Testis (tissue), 2 donors: ENCODE measurements at regions not wholly inside any gene's neighbourhood (a gene's known extent, or its start where the extent isn't known, plus 50 kb on each side); places are given as distances from the start of the nearest gene placed in this dataset.
"Not testable (repeated sequence)": the region's sequence is repeated elsewhere in the genome, so short reads cannot be mapped to it uniquely, and the experiment has no call there.

Experiments used
- CTCF ChIP-seq, 3 experiments: fragments of 450-650 bp in 2 of 3; fragments of 200-600 bp in 1 of 3; sonication (generic) in 1 of 3; IDR thresholded peaks; one replicate each; pipeline ENCODE4 v1.5.1; 2016 to 2019; ENCODE audit warnings: antibody characterized with exemption in 3 of 3, mild to moderate bottlenecking in 2 of 3, moderate library complexity in 1 of 3
- POLR2A ChIP-seq: fragments of 450-650 bp; IDR thresholded peaks from one replicate; pipeline ENCODE4 v1.6.1; 2017; ENCODE audit warnings: antibody characterized with exemption, mild to moderate bottlenecking, moderate library complexity

DNA sequence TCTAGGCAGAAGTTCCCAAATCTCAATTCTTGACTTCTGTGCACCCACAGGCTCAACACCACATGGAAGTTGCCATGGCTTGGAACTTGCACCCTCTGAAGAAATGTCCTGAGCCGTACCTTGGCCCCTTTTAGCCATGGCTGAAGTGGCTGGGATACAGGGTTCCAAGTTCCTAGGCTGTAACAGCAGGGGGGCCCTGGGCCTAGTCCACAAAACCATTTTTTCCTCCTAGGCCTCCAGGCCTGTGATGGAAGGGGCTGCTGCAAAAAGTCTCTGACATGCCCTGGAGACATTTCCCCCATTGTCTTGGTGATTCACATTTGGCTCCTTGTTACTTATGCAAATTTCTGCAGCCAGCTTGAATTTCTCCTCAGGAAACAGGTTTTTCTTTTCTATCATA, 122.4 kb upstream of the NECTIN3 start:
- not testable (repeated sequence) for TF ChIP-seq CTCF (IDR thresholded peaks at IDR 0.05); POLR2A
